HS-27A (cell line): ENCODE measurements at regions not wholly inside any gene's neighbourhood (a gene's known extent, or its start where the extent isn't known, plus 50 kb on each side); places are given as distances from the start of the nearest gene placed in this dataset.

ENCODE experiments used
- DNase-seq: peaks from one replicate; pipeline ENCODE4 v3.0.0-alpha.2; 2012; ENCODE audit warnings: low read depth, missing footprints

DNA sequence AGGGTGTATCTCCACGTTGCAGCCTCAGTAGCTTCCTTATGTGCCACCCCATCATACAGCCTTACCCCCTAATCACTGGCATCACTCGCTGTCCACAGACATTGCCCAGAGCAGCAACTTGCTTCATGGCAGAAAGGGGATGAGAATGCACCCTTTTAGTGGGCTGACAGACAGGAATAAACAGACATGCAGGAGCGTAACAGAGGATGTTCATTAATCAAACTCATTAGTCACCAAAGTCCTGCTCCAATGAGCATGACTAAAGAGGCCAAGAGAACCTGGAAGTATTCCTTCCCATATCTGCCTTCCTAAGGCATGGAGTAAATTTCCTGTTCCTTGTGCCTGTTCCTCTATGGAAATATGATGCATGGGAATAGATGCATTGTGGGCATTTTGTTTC, 197.0 kb downstream of the PHLDA1 start:
- no peak for DNase-seq

DNA sequence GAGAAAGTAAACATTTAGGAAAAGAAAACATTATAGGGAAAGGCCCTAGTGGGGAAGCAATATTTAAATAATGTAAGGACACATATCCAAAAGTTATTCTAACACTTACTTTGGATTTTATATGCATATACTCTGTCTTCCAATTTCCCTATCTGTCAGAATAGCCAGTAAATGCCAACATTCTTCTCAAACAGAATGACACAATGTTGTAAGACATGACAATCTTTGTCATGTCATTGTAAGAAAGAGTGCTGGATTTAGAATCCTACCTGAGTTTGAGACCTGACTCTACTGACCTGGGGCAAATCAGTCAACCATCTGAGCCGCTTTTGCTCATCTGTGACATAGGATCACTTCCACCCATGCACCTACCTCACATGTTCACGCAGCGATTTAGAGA, 198.3 kb downstream of the PHLDA1 start:
- DNase-seq, result no peak

DNA sequence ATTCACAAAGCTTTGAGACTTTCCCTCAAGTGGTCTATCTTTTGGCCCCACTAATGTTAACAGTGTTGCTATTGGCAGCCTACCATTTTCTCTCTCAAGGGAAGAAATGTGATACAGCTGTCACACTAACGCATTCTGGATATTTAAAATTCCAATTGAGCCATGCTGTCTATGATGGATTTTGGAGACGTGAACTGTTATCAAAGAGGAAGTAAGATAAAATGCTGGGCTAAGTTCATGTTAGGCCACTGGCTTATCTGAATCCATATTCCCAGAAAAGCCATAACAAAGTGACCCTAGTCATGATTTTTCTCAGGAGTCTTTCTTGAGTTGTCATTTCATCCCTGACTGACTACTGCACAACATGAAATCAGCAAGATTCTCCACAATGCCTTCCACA, 200.2 kb downstream of the PHLDA1 start:
- no peak for DNase-seq

DNA sequence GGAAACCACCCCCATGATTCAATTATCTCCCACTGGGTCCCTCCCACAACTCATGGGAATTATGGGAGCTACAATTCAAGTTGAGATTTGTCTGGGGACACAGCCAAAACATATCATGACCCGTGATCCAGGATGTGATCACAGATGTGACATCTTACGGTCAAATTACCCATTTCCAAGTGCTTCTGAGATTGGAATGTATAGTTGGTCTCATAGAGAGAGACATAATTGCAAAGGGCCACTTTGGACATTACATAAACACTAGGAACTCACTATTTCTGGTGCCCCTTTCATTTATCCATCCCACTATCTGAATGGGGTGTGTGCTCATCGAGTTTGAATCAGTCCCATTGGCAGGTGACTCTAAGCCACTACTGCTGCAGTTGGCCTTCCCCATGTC, 204.5 kb downstream of the PHLDA1 start:
- no peak for DNase-seq

DNA sequence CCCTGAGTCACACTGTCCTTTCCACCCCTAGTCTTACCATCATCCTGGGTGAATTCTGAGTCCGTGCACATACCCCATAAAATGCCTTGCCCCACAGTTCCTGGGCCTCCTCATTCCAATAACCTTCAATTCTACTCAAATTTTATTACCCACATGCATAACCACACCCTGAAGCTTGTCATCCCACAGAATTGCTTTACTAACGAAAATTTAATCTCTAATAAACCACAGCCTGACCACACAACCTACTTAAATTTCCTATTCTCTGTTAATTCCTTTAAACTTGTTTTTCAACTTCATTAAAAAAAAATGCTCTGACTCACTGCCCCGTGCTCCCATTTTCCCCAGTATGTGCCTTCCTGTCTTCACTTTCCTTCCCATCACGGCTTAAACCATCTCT, 205.9 kb downstream of the PHLDA1 start:
- peak; percentile 88 for DNase-seq

DNA sequence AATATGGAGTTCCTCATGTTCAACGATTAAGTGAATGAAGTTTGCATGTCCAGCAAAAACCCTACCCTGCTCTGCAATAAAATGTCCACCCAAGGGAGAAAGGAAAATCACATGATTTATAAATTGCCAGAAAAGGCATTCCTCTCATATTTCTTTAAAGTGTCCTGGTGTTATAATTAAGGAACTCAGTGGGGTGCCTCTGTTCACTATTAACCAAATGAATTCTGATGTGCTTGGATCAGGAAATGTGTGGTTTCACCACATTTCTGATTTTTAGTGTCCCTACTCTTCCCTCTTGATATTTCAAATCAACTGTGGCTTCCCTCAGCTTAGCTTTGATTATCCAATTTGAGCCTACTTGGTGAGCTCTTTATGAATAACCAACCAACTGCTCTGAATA, 208.1 kb downstream of the PHLDA1 start:
- DNase-seq, result no peak

DNA sequence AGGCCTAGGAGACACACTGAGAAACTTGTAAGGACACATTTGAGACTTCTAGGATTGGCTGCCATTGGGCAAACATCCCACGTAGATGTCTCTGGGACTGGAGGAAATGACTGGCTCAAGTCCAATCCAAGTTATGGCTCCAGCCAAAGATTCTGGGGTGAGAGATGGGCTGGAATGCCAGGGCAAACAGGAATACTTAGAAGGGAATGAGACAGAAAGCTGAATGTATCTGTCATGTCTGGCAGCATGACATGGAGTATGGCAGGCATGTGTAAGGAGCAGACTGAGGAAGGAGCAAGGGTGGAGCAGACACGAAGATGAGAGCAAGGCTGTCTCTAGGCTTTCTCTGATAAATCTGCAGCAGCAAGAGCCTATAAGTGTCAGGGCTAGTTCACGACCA, 209.2 kb downstream of the PHLDA1 start:
- DNase-seq, result no peak

DNA sequence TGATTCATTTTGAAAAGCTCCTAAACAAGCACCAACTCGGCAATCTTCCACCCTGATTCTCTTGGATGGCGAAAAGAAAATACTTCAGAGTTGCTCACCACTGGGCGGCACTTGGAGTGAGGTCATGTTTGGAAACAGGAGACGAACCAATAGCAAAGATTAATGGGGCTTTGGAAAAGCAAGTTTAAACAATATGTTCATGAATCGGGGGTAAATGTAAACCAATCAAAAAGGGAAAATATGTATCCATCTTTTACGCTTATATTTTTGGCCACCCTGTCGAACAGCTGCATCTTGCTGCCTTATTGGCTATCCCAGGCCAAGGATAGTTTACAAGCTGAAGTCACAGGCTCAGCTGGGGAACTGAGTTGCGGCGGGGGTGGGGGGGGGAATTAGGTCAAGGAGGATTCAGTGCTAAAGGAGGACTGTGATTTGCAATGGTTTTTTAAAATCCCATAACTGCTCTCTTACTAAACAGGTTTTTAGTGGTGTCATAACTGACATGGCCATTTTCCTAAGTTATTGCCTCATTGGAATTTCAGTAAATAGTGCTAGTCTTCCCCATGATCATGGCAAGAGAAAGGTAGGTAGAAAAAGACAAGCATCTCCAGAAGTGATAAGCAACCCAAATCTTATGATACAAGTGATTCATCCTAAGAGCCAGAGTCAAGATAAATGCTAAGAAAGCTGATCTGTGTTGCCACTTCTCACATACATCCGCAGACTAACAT, 210.6 kb downstream of the PHLDA1 start:
- DNase-seq, result peak; percentile 70

DNA sequence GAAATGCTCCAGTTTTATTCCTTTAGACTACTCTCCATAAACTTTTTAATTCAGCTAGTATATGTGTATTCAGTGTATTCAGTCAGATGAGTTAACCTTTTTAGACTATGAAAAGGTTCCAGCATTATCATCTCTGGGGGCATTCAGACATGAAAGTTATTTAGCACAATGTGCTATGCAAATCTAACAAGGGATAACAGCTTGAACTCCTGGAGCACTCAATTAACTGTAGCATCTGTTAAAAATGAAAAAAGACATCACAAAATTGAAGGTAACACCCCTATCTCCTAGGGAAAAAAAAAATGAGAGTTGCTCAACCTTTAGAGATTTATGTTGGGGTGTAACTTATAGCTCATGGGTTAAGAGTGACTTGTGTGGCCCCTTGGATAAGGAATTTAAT, 211.5 kb downstream of the PHLDA1 start:
- no peak for DNase-seq

DNA sequence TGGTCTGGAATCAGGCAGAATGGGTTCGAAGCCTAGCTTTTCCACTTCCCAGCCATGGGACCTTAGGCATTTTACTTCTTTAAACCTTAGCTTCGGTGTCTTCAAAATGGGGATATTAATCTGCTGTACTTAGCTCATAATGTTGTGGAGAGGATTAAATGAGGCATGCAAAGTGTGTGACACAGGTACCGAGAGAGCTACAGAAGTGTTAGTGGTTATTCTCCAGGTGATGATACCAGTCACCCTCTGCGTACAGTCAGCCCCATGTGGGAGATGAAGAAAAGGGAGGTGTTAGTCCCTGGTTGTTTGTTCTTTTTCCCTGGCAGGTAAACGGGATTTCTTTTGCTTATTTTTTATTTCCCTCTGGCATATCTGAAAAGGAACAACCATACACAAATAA, 212.1 kb downstream of the PHLDA1 start:
- no peak for DNase-seq

DNA sequence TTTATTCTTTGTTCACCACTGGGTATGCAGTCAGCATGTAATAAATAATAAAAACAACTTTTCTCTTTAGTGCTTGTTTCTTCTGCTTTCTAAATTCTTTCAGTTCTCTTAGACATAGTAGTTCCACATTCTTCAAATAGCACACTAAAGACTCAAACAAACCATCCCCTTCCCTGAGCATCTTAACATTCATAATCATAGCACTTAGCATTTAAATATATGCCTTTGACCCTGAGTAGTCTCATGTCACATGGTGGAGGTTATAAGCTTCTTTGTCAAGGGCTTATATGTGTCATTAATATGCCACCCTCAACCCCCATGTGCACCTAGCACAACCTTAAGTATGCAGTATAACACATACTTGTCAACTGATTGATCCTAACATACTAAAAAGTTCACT, 212.7 kb downstream of the PHLDA1 start:
- DNase-seq, result no peak

DNA sequence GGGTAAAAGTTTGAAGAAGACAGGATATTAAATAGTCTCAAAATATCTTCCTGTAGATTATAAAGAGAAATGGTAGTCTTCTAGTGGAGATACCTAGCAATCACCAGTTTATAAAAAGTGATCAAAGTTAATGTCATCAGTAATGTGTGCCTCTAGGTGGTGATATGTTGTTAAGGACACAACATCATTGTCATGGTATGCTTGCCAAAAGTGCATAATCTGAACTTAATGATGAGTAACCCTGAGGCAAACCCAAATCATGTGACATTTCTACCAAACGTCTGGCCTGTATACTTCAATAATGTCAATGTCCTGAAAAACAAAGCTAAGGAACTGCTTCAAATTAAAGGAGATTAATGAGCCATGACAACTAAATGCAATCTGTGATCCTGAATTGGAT, 214.7 kb downstream of the PHLDA1 start:
- peak; percentile 66 for DNase-seq

DNA sequence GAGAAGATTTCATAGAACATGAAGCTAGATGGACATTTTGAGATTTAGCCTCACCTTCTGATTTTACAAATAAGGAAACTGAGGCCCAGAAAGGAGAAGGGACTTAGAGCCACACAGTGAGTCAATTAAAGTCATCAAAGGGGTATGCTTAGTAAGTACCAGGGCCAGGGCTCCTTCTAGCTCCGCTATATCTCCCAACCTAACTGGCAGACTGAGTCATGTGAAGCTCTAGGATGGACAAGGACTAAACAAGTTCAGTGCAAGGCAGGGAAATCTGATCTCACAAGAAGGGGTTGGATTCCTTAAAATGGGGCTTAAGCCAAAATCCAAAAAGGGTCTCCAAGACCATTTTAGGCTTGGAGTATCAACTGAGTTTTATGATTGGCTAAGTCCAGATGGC, 215.8 kb downstream of the PHLDA1 start:
- DNase-seq, result no peak

DNA sequence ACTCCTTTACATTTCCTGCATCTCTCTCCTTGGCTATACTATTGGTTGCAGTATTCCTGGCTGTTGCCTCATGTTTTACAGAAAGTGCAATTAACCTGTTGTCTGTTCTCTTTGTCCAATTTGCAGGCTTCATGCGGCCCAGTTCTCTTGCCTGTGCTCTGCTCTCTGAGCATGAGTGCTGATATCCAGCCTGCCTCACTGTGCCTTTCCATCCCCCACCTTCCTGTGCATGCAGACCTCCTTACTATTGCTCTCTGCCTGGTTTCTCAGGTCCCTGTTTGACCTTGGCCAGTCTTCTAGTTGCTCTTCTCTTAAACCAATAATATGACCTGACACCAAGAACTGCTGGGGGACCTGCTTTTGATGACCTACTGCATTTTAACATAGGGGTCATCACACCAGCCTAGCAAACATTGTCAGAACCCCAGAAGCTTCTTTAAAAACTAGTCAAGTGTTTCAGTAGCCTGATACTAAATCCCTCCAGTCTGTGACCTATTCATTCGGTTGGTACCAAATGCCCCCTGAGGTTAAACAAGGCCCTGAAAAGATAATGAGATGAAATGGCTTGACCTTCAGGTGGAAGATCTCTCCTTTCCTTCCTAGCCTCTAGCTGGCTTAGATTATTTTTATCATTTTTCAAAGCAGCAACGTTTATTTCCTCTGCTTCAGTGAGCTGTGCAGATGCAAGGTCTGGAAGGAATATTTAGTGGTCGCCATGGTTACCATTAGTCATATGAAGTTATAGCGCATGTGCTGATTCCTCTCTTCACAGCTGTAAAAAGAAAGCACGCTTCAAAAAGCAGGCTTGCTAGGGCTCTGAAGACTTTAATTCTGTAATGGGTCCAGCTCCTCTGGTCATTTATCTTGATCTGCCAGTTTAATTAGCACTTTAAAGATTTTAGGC, 216.5 kb downstream of the PHLDA1 start:
- peak; percentile 72 for DNase-seq

DNA sequence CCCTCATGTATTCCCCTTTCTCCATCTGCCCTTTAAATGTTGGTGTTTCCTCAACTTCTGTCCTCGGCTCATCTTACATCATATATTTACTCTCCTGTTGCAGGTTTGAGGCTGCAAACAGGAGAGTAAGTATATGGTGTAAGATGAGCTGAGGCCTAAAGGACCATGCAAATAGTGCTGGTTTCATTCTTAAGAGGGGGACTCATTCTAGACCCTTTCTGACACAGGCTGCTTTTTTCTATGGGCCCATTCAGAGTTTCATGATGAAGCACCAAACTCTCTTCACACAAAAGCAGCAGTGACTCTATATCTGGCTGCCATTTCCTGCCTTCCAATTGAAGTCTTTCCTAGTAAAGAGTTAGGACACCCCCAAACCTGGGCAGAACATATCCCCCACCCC, 218.5 kb downstream of the PHLDA1 start:
- DNase-seq, result no peak

DNA sequence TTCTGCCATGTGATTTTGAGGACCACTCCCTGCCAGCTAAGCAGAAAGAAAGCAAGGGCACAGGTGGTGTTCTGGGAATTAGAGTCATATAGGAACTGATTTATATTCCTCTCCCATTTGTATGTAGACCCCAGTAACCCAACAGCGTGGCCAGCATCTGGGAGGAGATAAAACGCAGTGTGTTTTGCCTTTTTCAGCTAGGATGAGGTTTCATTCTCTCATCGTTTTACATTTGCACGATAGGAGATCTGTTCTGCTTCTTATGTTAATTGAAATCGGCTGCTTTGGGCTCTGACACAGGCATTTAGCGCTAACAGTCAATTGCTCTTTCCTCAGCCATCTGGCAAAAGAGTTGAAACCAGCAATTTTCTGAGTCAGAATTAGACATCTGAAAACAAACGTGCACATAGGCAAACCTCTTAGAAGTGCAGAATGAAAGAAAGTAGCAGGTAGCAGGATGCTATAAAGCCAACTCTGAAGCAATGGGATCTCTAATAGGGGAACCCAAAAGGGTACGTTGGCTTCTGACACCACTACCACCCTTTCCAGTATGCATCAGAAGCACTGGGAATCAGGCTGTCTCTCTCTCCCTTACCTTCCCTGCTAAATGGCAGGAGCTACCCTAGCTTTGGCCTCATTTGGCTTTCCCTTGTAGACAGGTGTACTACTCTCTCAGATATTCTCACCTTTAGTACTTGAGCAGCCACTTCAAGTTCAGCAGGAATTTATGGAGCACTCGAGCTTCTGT, 219.1 kb downstream of the PHLDA1 start:
- no peak for DNase-seq

DNA sequence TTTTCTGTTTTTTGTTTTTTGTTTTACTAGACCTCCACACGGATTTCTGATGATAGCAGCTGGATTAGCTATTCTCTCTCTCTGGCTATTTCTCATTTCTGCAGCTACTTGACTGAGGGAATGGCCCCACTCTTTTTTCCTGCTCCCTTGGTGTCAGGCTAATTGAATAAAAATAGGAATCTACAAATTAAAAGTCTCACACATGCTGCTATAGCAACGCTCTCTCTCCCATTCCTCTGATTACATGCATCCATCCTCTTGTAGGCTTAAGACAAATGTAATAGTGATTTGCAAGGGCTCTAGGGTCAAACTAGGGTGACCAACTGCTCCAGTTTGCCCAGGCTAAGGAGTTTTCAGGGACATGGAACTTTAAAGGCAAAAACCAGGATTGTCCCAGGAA, 221.8 kb downstream of the PHLDA1 start:
- DNase-seq, result no peak

DNA sequence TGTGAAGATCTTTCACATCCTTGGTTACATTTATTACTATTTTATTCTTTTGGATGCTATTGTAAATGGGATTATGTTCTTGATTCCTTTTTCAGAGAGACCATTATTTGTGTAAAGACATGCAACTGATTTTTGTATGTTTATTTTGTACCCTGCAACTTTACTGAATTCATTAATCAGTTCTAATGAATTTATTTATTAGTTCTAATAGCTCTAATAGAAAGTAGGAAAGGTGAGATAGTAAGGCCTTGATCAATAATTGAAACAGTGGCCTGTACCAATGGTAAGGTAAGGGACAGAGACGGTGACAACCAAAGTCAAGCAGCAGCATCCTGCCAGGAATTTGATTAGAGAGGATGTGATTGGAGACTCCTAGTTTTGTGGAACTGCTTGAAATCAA, 224.1 kb downstream of the PHLDA1 start:
- DNase-seq, result no peak

DNA sequence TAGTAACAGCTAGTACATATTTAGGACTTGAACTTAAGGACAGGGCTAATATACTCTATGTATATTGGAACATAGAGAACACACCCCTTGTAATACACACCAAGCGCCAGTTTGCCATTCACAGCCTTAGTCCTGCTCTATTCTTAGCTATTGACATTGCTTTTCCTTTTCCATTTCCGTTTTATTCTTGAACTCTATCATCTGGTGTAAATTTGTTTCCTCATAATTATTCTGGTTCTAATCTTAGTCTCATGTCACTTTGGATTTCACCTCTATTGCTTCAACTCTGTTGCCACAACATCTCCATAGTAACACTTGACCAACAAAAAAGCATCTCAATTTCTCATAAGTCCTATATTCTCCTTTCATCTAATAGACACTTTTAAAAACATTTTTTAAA, 225.7 kb downstream of the PHLDA1 start:
- DNase-seq, result no peak

DNA sequence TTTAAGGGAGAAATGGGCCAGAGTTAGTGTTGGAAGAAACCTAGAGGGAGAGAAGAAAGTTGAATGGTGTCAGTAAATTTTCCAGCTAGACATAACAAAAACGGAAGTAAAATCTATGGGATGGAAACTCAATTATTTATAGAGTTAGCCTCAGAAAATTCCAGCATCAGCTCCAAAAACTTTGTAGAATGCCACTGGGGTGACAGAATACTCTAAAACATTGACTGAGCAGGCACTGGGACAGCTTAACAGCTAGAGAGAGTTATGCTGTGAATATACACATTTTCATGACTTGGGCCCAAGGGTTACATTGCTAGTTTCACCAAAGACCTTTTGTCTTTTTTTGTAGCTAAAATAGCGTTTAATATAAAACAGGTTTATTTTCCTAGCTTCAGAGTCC, 226.3 kb downstream of the PHLDA1 start:
- no peak for DNase-seq

DNA sequence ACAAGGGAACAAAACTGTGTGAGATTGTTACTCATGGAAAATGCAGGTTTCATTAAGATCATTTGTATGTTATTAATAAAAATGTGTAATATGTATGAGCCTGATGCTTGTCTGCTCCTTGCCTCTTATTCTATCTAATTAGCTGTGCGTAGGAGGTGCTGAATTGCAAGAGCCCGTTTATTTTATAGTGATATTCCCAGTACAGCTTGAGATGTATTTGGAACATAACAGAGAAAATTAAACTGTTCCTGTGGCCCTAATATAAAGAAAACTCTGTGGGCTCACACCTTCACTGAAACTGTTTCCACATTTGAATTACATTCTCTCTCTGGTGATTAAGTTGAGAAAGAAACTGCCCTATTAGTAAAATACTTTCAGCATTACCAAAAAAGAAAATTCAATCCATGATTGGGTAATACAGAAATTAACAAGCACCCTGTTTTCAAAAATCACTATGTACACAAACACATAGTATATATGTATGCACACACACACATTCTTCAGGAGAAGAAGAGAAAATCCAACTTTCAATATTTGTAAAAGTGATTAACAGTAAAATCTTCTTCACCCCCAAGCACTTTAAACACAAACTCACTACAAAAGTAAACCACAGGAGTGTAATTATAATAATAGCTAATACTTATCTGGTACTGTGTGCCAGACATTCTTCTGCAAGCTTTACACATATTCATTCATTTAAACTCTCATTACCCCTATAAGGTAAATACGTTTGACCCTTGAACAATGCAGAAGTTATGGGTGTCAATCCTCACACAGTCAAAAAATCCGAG, 233.2 kb downstream of the PHLDA1 start:
- DNase-seq, result no peak

DNA sequence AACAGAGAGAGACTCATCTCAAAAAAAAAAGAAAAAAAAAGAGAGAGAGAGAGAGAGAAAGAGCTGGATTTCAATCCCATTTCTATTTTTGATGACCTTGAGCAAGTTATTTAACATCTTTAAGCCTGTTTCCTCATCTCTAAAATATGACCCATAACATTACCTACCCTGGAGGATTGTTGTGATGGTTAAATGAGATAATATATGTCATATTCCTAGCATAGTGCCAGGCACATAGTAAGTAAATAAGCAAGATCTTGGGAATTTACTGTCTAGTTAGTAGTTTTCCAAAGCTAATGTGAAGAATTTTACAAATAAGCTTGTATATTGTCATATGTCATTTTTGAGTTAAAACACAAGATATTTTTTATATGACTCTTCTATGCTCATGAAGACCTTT, 236.5 kb downstream of the PHLDA1 start:
- no peak for DNase-seq
